ENCODE measurements at regions not wholly inside any gene's neighbourhood (a gene's known extent, or its start where the extent isn't known, plus 50 kb on each side); places are given as distances from the start of the nearest gene placed in this dataset.

DNA sequence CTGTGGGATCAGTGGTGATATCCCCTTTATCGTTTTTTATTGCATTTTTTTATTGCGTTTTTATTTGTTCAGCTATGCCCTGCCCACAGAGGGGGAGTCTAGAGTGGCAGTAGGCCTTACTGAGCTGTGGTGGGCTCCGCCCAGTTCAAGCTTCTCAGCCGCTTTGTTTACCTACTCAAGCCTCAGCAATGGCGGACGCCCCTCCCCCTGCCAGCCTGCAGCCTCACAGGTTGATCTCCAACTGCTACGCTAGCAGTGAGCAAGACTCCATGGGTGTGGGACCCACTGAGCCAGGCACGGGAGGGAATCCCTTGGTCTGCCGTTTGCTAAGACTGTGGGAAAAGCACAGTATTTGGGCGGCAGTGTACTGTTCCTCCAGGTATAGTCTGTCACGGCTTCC, 500.6 kb upstream of the MCTP2 start:
- ChIA-PET POLR2A (no interaction called here), CTCF (interaction anchor here in 1 of 2 donors (0.6 kb wide), 1 partner anchor 789 kb away, joined by 7 read pairs; no protein-coding TSS in a partner anchor)
- Histone ChIP-seq H3K9me3 (no peaks in the 10 kb centered on the region), H3K27me3 (replicated peaks in 1 of 2; ENCODE audit: control insufficient read depth in 2 of 2, extremely low read depth in 1 of 2, insufficient read depth in 2 of 2, low read length in 1 of 2) (peaks cover 0 to 4% of the 10 kb centered on the region in 2 experiments), H3K4me3 (ENCODE audit: control insufficient read depth in 1 of 2, extremely low read depth in 1 of 2, low read length in 1 of 2) (no peak overlapping the region), H3K27ac (ENCODE audit: low read length) (no peak overlapping the region), H3K4me1 (ENCODE audit: control insufficient read depth in 1 of 2, extremely low read depth in 1 of 2, insufficient read depth in 2 of 2, low read length in 2 of 2) (no peaks in the 10 kb centered on the region), H3K36me3 (ENCODE audit: control insufficient read depth in 2 of 2, extremely low read depth in 1 of 2, insufficient read depth in 1 of 2, low read length in 1 of 2) (no peaks in the 10 kb centered on the region)
- 93% methylated on average over 9 of the region's 11 CpGs for WGBS (ENCODE audit: insufficient coverage)
- Mint-ChIP-seq H3K4me3 (no peak overlapping the region), H3K27ac (no peak overlapping the region), H3K4me1 (no peaks in the 10 kb centered on the region), H3K27me3 (peaks cover 2 to 4% of the 10 kb centered on the region in 2 donors), H3K36me3 (no peaks in the 10 kb centered on the region), H3K9me3 (peaks cover 14 to 23% (median 16%) of the 10 kb centered on the region in 3 donors)
- DNase-seq: no peak
- ATAC-seq (replicated peaks in 1 of 4): no peak

DNA sequence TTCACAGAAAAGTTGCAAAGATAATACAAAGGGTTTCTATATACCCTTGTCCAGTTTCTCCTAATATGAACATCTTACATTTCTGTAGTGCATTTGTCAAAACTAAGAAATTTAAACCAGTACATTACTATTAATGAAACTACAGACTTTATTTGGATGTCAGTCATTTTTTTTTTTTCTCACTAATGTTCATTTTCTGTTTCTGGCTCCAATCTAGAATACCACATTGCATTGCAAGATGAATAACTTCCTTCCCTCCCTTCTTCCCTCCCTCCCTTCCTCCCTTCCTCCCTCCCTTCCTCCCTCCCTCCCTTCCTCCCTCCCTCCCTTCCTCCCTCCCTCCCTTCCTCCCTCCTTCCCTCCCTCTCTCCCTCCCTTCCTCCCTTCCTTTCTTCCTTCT, 509.2 kb upstream of the MCTP2 start:
- Mint-ChIP-seq H3K4me1 (no peaks in the 10 kb centered on the region), H3K9me3 (no peaks in the 10 kb centered on the region), H3K27me3 (no peaks in the 10 kb centered on the region), H3K27ac (no peak overlapping the region), H3K36me3 (no peaks in the 10 kb centered on the region), H3K4me3 (no peak overlapping the region)
- ChIA-PET POLR2A (no interaction called here), CTCF (no interaction called here)
- Histone ChIP-seq H3K27me3 (replicated peaks in 1 of 2; ENCODE audit: control insufficient read depth in 2 of 2, extremely low read depth in 1 of 2, insufficient read depth in 2 of 2, low read length in 1 of 2) (no peaks in the 10 kb centered on the region), H3K27ac (ENCODE audit: low read length) (no peak overlapping the region), H3K36me3 (ENCODE audit: control insufficient read depth in 2 of 2, extremely low read depth in 1 of 2, insufficient read depth in 1 of 2, low read length in 1 of 2) (no peaks in the 10 kb centered on the region), H3K4me1 (ENCODE audit: control insufficient read depth in 1 of 2, extremely low read depth in 1 of 2, insufficient read depth in 2 of 2, low read length in 2 of 2) (no peaks in the 10 kb centered on the region), H3K9me3 (no peaks in the 10 kb centered on the region), H3K4me3 (ENCODE audit: control insufficient read depth in 1 of 2, extremely low read depth in 1 of 2, low read length in 1 of 2) (no peak overlapping the region)
- no peak for DNase-seq
- no peak for ATAC-seq (replicated peaks in 1 of 4)

- CTCF ChIA-PET: no interaction called here
- H3K4me1 ChIP-seq (ENCODE audit: control insufficient read depth in 1 of 2, extremely low read depth in 1 of 2, insufficient read depth in 2 of 2, low read length in 2 of 2): no peaks in the 10 kb centered on the region
- H3K27me3 ChIP-seq (replicated peaks in 1 of 2; ENCODE audit: control insufficient read depth in 2 of 2, extremely low read depth in 1 of 2, insufficient read depth in 2 of 2, low read length in 1 of 2): no peaks in the 10 kb centered on the region
- H3K4me1 Mint-ChIP-seq: no peaks in the 10 kb centered on the region
- no CpG with 5 or more reads among the region's 3 CpGs for WGBS (ENCODE audit: insufficient coverage)
- H3K36me3 Mint-ChIP-seq: no peaks in the 10 kb centered on the region
- no peak overlapping the region for H3K27ac Mint-ChIP-seq
- no peaks in the 10 kb centered on the region for H3K9me3 ChIP-seq
- no peak overlapping the region for H3K4me3 Mint-ChIP-seq
- H3K27ac ChIP-seq (ENCODE audit: low read length): no peak overlapping the region
- no peak for ATAC-seq (replicated peaks in 1 of 4)
- POLR2A ChIA-PET: no interaction called here
- DNase-seq: no peak
- no peaks in the 10 kb centered on the region for H3K9me3 Mint-ChIP-seq
- no peaks in the 10 kb centered on the region for H3K27me3 Mint-ChIP-seq
- H3K4me3 ChIP-seq (ENCODE audit: control insufficient read depth in 1 of 2, extremely low read depth in 1 of 2, low read length in 1 of 2): no peak overlapping the region
- H3K36me3 ChIP-seq (ENCODE audit: control insufficient read depth in 2 of 2, extremely low read depth in 1 of 2, insufficient read depth in 1 of 2, low read length in 1 of 2): no peaks in the 10 kb centered on the region
These were observed 510.8 kb upstream of the MCTP2 start for GRCh38 chr15:93720607-93721006.

DNA sequence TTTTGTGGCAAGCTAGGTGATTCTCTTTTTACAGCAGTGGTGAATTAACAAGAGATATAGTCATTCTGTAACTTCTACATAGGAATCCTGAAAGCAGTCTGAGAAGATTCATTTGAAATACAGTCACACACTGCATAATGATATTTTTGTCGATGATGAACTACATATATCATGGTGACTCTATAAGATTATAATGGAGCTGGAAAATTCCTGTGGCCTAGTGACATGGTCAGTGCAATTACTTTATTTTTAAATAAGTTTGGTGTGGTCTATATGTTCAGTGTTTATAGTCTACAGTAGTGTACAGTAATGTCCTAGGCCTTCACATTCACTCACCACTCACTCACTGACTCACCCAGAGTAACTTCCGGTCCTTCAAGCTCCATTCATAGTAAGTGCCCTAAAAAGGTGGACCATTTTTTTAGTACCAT, 511.4 kb upstream of the MCTP2 start:
- no peaks in the 10 kb centered on the region for H3K36me3 ChIP-seq (ENCODE audit: control insufficient read depth in 2 of 2, extremely low read depth in 1 of 2, insufficient read depth in 1 of 2, low read length in 1 of 2)
- DNase-seq: no peak
- no peak for ATAC-seq (replicated peaks in 1 of 4)
- Mint-ChIP-seq H3K36me3 (no peaks in the 10 kb centered on the region), H3K4me1 (no peaks in the 10 kb centered on the region), H3K27ac (no peak overlapping the region), H3K4me3 (no peak overlapping the region), H3K27me3 (no peaks in the 10 kb centered on the region), H3K9me3 (no peaks in the 10 kb centered on the region)
- ChIA-PET POLR2A (no interaction called here), CTCF (no interaction called here)
- H3K27ac ChIP-seq (ENCODE audit: low read length): no peak overlapping the region
- no peaks in the 10 kb centered on the region for H3K4me1 ChIP-seq (ENCODE audit: control insufficient read depth in 1 of 2, extremely low read depth in 1 of 2, insufficient read depth in 2 of 2, low read length in 2 of 2)
- no peak overlapping the region for H3K4me3 ChIP-seq (ENCODE audit: control insufficient read depth in 1 of 2, extremely low read depth in 1 of 2, low read length in 1 of 2)
- no peaks in the 10 kb centered on the region for H3K9me3 ChIP-seq
- WGBS (ENCODE audit: insufficient coverage): no CpG with 5 or more reads among the region's 2 CpGs
- H3K27me3 ChIP-seq (replicated peaks in 1 of 2; ENCODE audit: control insufficient read depth in 2 of 2, extremely low read depth in 1 of 2, insufficient read depth in 2 of 2, low read length in 1 of 2): no peaks in the 10 kb centered on the region

GRCh38 chr15:93716615-93717231, 514.6 kb upstream of the MCTP2 start:
- DNase-seq: no peak
- Mint-ChIP-seq H3K36me3 (no peaks in the 10 kb centered on the region), H3K9me3 (no peaks in the 10 kb centered on the region), H3K4me1 (no peaks in the 10 kb centered on the region), H3K27ac (no peak overlapping the region), H3K4me3 (no peak overlapping the region), H3K27me3 (peaks cover 0 to 3% of the 10 kb centered on the region in 2 donors)
- H3K4me1 ChIP-seq (ENCODE audit: control insufficient read depth in 1 of 2, extremely low read depth in 1 of 2, insufficient read depth in 2 of 2, low read length in 2 of 2): no peaks in the 10 kb centered on the region
- H3K36me3 ChIP-seq (ENCODE audit: control insufficient read depth in 2 of 2, extremely low read depth in 1 of 2, insufficient read depth in 1 of 2, low read length in 1 of 2): no peaks in the 10 kb centered on the region
- no peak overlapping the region for H3K27ac ChIP-seq (ENCODE audit: low read length)
- ChIA-PET CTCF (no interaction called here), POLR2A (no interaction called here)
- ATAC-seq (replicated peaks in 1 of 4): no peak
- no peaks in the 10 kb centered on the region for H3K9me3 ChIP-seq
- H3K27me3 ChIP-seq (replicated peaks in 1 of 2; ENCODE audit: control insufficient read depth in 2 of 2, extremely low read depth in 1 of 2, insufficient read depth in 2 of 2, low read length in 1 of 2): no peaks in the 10 kb centered on the region
- whole genome bisulfite sequencing (ENCODE audit: insufficient coverage): 62% methylated on average over 2 of the region's 5 CpGs
- no peak overlapping the region for H3K4me3 ChIP-seq (ENCODE audit: control insufficient read depth in 1 of 2, extremely low read depth in 1 of 2, low read length in 1 of 2)

DNA sequence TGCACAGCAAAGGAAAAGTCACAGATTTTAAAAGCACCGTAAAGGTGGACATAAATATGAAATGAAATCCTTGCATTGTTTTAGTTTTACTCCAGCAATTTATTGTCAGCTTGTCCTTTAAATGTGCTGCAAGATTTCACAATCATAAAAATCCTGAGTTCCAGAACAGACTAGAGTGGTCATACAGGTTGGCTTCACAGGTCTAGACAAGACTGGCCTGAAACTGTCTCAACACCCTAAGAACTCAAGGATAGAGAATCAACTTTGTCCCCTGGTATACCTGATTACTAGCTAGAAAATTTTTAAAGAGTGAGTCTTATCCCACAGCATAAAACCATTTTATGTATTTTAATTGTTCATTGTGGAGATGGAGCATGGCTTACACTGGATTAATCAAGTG, 521.7 kb upstream of the MCTP2 start:
- CTCF ChIA-PET: no interaction called here

More for the DNA sequence above, 521.7 kb upstream of the MCTP2 start:
- no CpG with 5 or more reads among the region's 1 CpG for WGBS (ENCODE audit: insufficient coverage)
- Histone ChIP-seq H3K27me3 (replicated peaks in 1 of 2; ENCODE audit: control insufficient read depth in 2 of 2, extremely low read depth in 1 of 2, insufficient read depth in 2 of 2, low read length in 1 of 2) (no peaks in the 10 kb centered on the region), H3K4me3 (ENCODE audit: control insufficient read depth in 1 of 2, extremely low read depth in 1 of 2, low read length in 1 of 2) (no peak overlapping the region), H3K27ac (ENCODE audit: low read length) (no peak overlapping the region), H3K36me3 (ENCODE audit: control insufficient read depth in 2 of 2, extremely low read depth in 1 of 2, insufficient read depth in 1 of 2, low read length in 1 of 2) (no peaks in the 10 kb centered on the region), H3K9me3 (no peaks in the 10 kb centered on the region), H3K4me1 (ENCODE audit: control insufficient read depth in 1 of 2, extremely low read depth in 1 of 2, insufficient read depth in 2 of 2, low read length in 2 of 2) (no peaks in the 10 kb centered on the region)
- Mint-ChIP-seq H3K9me3 (no peaks in the 10 kb centered on the region), H3K4me1 (no peaks in the 10 kb centered on the region), H3K27ac (no peak overlapping the region), H3K36me3 (no peaks in the 10 kb centered on the region), H3K27me3 (peaks cover 0 to 5% of the 10 kb centered on the region in 2 donors), H3K4me3 (no peak overlapping the region)
- no peak for ATAC-seq (replicated peaks in 1 of 4)
- POLR2A ChIA-PET: no interaction called here
- no peak for DNase-seq

Data from T-cell (primary cell).